ENCODE measurements at regions not wholly inside any gene's neighbourhood (a gene's known extent, or its start where the extent isn't known, plus 50 kb on each side); places are given as distances from the start of the nearest gene placed in this dataset.

GRCh38 chr4:148514041-148514440, 71.8 kb upstream of the NR3C2 start:
- no peak for TF ChIP-seq ZNF274 (IDR thresholded peaks at IDR 0.05; ENCODE audit: low read depth, low read length)
- no peak for TF ChIP-seq SUZ12 (IDR thresholded peaks at IDR 0.05; ENCODE audit: extremely low read depth, insufficient read depth, insufficient read length)

All from NT2/D1 (cell line).